SU-DHL-6 (cell line): ENCODE measurements at regions not wholly inside any gene's neighbourhood (a gene's known extent, or its start where the extent isn't known, plus 50 kb on each side); places are given as distances from the start of the nearest gene placed in this dataset.

Experiments used
- H2AFZ ChIP-seq: fragments of 200-600 bp; sonication (generic); 2 replicates; pipeline ENCODE4 v1.6.1; 2014; ENCODE audit warnings: low read depth, mild to moderate bottlenecking, moderate library complexity, mixed read lengths, antibody characterized with exemption, low read length; ENCODE audit not compliant: severe bottlenecking
- H3F3A ChIP-seq: fragments of 200-600 bp; shearing (Covaris generic); 2 replicates; pipeline ENCODE4 v1.6.0; 2016; ENCODE audit warnings: antibody characterized with exemption, mild to moderate bottlenecking; ENCODE audit not compliant: insufficient read depth
- H3K27ac ChIP-seq: fragments of 200-600 bp; sonication (generic); 2 replicates; pipeline ENCODE4 v1.5.1; 2016; ENCODE audit warnings: low read depth, mild to moderate bottlenecking, low read length, moderate library complexity, mixed read lengths
- H3K27me3 ChIP-seq: fragments of 200-600 bp; sonication (generic), shearing (Covaris generic); 2 replicates; pipeline ENCODE4 v1.6.0; 2014; ENCODE audit warnings: mild to moderate bottlenecking, low read length
- H3K36me3 ChIP-seq: fragments of 200-600 bp; sonication (generic); 2 replicates; pipeline ENCODE4 v1.6.1; 2014; ENCODE audit warnings: mild to moderate bottlenecking, low read length, mixed read lengths
- H3K4me2 ChIP-seq: fragments of 300-600, 200-600 bp; shearing (Covaris generic), sonication (generic); 2 replicates; pipeline ENCODE4 v1.6.0; 2014; ENCODE audit warnings: low read length, low read depth, mild to moderate bottlenecking; ENCODE audit not compliant: poor library complexity, severe bottlenecking
- H3K4me3 ChIP-seq: fragments of 200-600 bp; sonication (generic); 2 replicates; pipeline ENCODE4 v1.5.1; 2014; ENCODE audit warnings: antibody characterized with exemption, low read length, mild to moderate bottlenecking, mixed read lengths; ENCODE audit not compliant: insufficient read depth, poor library complexity, severe bottlenecking
- H3K79me2 ChIP-seq: fragments of 200-600 bp; sonication (generic); 2 replicates; pipeline ENCODE4 v1.6.1; 2014; ENCODE audit warnings: mild to moderate bottlenecking, low read length, moderate library complexity; ENCODE audit not compliant: insufficient read depth
- H3K9ac ChIP-seq: fragments of 200-600 bp; sonication (generic); 2 replicates; pipeline ENCODE4 v1.7.0; 2014; ENCODE audit warnings: mild to moderate bottlenecking, low read length
- H3K9me2 ChIP-seq: fragments of 200-600 bp; sonication (generic); replicated peaks from 2 replicates; pipeline ENCODE4 v1.6.1; 2014; ENCODE audit warnings: low read length; ENCODE audit not compliant: insufficient read depth
- H3K9me3 ChIP-seq: fragments of 200-600 bp; sonication (generic); 2 replicates; pipeline ENCODE4 v1.6.1; 2014; ENCODE audit warnings: low read length, mixed read lengths; ENCODE audit not compliant: insufficient read depth
- H4K20me1 ChIP-seq: fragments of 200-600 bp; sonication (generic); 2 replicates; pipeline ENCODE4 v1.6.1; 2014; ENCODE audit warnings: low read depth, mild to moderate bottlenecking, antibody characterized with exemption, low read length, moderate library complexity, mixed read lengths
- EZH2phosphoT487 ChIP-seq: fragments of 200-600 bp; sonication (generic), shearing (Covaris generic); conservative IDR thresholded peaks from 2 replicates; pipeline ENCODE4 v1.6.1; 2018; ENCODE audit warnings: mild to moderate bottlenecking, antibody characterized with exemption, low read length, moderate library complexity, mixed read lengths
- TF ChIP-seq, protein P1 (sequence below): fragments of 200-600 bp; sonication (generic); IDR thresholded peaks from one replicate; pipeline ENCODE4 v1.5.1; 2017; ENCODE audit warnings: antibody characterized with exemption, mild to moderate bottlenecking, low read length, moderate library complexity; ENCODE audit not compliant: insufficient read depth, poor library complexity, severe bottlenecking

DNA sequence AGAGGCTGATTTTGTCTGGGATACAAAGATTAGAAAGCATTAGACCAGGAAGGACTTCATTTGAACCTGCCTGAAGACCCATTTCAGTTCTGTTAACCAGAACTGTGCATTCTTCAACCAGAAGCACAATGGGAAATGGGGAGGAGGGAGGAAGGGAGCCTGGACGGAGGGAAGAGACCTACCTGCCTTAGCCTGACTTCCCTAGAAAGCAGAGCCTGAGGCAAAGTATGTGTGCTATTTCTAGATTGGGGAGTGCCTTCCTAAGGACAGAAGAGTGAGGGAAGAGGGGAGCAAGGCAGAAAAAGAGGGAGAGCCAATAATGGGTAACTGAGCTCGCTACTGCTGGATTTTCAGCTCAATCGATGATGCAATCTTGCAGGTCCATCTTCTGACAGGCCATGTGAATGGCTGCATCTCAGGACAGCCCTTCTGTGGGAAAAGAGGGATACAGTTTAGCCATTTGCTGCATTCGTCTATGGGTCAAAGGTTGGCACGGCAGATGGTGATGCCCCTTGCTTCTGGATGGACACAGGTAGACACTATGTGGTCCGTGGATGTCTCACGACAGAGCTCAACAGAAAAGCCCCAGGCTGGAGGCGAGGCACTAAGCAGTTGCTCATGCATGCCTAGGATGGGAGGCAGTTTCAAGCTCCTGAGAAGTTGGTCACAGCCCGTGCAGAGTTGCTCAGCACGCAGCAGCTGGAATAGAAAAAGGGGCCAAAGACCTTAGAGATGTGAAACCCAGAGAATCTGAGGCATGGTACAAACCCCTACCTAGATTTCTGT, 78.8 kb upstream of the UBL3 start:
- no peaks in the 10 kb centered on the region for H3K9me2 ChIP-seq
- H3K9ac ChIP-seq, result no peak overlapping the region
- no peaks in the 10 kb centered on the region for H3K9me3 ChIP-seq
- H3K27me3 ChIP-seq, result no peaks in the 10 kb centered on the region
- no peaks in the 10 kb centered on the region for H3K79me2 ChIP-seq
- H3K27ac ChIP-seq, result no peak overlapping the region
- H3F3A ChIP-seq, result no peaks in the 10 kb centered on the region
- no peak overlapping the region for H3K4me2 ChIP-seq
- H2AFZ ChIP-seq, result no peak overlapping the region
- H4K20me1 ChIP-seq, result no peaks in the 10 kb centered on the region
- no peak for TF ChIP-seq EZH2phosphoT487
- TF ChIP-seq, protein P1, sequence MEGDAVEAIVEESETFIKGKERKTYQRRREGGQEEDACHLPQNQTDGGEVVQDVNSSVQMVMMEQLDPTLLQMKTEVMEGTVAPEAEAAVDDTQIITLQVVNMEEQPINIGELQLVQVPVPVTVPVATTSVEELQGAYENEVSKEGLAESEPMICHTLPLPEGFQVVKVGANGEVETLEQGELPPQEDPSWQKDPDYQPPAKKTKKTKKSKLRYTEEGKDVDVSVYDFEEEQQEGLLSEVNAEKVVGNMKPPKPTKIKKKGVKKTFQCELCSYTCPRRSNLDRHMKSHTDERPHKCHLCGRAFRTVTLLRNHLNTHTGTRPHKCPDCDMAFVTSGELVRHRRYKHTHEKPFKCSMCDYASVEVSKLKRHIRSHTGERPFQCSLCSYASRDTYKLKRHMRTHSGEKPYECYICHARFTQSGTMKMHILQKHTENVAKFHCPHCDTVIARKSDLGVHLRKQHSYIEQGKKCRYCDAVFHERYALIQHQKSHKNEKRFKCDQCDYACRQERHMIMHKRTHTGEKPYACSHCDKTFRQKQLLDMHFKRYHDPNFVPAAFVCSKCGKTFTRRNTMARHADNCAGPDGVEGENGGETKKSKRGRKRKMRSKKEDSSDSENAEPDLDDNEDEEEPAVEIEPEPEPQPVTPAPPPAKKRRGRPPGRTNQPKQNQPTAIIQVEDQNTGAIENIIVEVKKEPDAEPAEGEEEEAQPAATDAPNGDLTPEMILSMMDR, result no peak
- H3K36me3 ChIP-seq, result no peaks in the 10 kb centered on the region
- H3K4me3 ChIP-seq, result no peak overlapping the region

DNA sequence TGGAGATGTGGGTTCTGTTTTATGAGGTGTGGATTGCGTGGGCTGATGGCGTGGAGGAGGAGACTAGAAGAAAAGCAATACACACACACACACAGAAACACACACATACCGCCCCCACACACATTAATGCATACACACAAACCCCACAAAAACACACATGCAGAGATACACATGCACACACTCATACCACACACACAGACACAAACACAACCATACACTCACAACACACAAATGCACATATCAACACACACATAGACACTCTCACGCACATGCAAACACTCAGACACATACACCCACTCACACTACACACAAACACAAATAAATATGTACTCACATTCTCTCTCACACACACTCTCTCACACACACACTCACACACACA, 75.7 kb upstream of the UBL3 start:
- Histone ChIP-seq H3K27me3 (no peaks in the 10 kb centered on the region), H3K9me2 (no peaks in the 10 kb centered on the region), H3K79me2 (no peaks in the 10 kb centered on the region), H4K20me1 (no peaks in the 10 kb centered on the region), H2AFZ (no peak overlapping the region), H3K9ac (no peak overlapping the region), H3K36me3 (no peaks in the 10 kb centered on the region), H3K9me3 (no peaks in the 10 kb centered on the region), H3K4me3 (no peak overlapping the region), H3F3A (no peaks in the 10 kb centered on the region), H3K27ac (no peak overlapping the region), H3K4me2 (no peak overlapping the region)
- TF ChIP-seq, protein P1, result no peak
- TF ChIP-seq EZH2phosphoT487, result no peak

DNA sequence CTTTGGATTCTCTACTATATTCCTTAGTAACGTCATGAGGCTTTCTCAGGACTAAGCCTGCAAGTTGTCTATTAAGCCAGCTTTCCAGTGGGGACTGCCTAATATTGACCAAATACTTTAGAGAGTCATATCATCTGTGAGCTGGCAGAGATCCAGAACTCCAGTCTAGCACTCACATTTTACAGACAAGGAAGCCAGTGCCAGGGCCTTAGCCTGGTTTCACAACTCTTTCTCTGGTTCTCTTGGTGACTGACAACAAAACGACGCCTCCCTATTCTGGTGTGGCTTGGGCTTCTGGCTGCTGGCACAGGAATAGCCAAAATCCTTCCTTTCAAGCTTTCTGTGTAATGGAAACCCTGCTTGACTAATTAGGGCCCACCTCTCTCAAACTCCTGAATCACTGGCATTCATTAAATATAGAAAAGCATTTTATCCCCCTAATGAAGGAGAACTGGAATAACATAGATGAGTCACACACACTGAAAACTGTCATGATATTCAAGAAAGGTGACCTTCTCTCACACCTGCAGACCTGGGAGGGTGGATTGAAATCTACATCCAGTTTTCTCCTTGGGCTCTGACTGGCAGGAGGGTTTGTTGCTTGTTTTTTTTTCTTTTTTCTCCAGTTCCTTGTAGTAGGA, 75.2 kb upstream of the UBL3 start:
- Histone ChIP-seq H3K9ac (no peak overlapping the region), H3K4me2 (no peak overlapping the region), H3K27me3 (no peaks in the 10 kb centered on the region), H4K20me1 (no peaks in the 10 kb centered on the region), H3F3A (no peaks in the 10 kb centered on the region), H3K27ac (no peak overlapping the region), H3K79me2 (no peaks in the 10 kb centered on the region), H3K36me3 (no peaks in the 10 kb centered on the region), H3K4me3 (no peak overlapping the region), H2AFZ (no peak overlapping the region), H3K9me3 (no peaks in the 10 kb centered on the region), H3K9me2 (no peaks in the 10 kb centered on the region)
- TF ChIP-seq, protein P1, result no peak
- no peak for TF ChIP-seq EZH2phosphoT487
